Stomach smooth muscle (tissue), 2 donors: ENCODE measurements at regions not wholly inside any gene's neighbourhood (a gene's known extent, or its start where the extent isn't known, plus 50 kb on each side); places are given as distances from the start of the nearest gene placed in this dataset.
A peak's percentile ranks its signal among the peaks of the same experiment; 100 is the strongest.
"Not testable (repeated sequence)": the region's sequence is repeated elsewhere in the genome, so short reads cannot be mapped to it uniquely, and the experiment has no call there.

ENCODE experiments used
- H3K27ac ChIP-seq: one replicate; pipeline ENCODE4 v1.7.0; 2013; ENCODE audit warnings: mild to moderate bottlenecking, low read length, inconsistent platforms
- H3K27me3 ChIP-seq, 2 donors: one replicate each; pipeline ENCODE4 v1.7.0; 2013; ENCODE audit warnings: low read length in 2 of 2; ENCODE audit not compliant: insufficient read depth in 2 of 2, control insufficient read depth in 1 of 2
- H3K36me3 ChIP-seq, 2 donors: one replicate each; pipeline ENCODE4 v1.7.0; 2013; ENCODE audit warnings: low read length in 2 of 2; ENCODE audit not compliant: control insufficient read depth in 2 of 2, insufficient read depth in 2 of 2
- H3K4me1 ChIP-seq: one replicate; pipeline ENCODE4 v1.7.0; 2013; ENCODE audit warnings: low read length; ENCODE audit not compliant: control insufficient read depth, insufficient read depth
- H3K4me3 ChIP-seq, 2 donors: one replicate each; pipeline ENCODE4 v1.7.0; 2013; ENCODE audit warnings: low read length in 2 of 2
- H3K9ac ChIP-seq, 2 donors: one replicate each; pipeline ENCODE4 v1.7.0; 2013; ENCODE audit warnings: low read length in 2 of 2, mild to moderate bottlenecking in 1 of 2
- H3K9me3 ChIP-seq, 2 donors: one replicate each; pipeline ENCODE4 v1.7.0; 2013; ENCODE audit warnings: low read length in 2 of 2; ENCODE audit not compliant: control insufficient read depth in 2 of 2
- donor health status: healthy.
- donor health status: Pancreatic carcinoma.

DNA sequence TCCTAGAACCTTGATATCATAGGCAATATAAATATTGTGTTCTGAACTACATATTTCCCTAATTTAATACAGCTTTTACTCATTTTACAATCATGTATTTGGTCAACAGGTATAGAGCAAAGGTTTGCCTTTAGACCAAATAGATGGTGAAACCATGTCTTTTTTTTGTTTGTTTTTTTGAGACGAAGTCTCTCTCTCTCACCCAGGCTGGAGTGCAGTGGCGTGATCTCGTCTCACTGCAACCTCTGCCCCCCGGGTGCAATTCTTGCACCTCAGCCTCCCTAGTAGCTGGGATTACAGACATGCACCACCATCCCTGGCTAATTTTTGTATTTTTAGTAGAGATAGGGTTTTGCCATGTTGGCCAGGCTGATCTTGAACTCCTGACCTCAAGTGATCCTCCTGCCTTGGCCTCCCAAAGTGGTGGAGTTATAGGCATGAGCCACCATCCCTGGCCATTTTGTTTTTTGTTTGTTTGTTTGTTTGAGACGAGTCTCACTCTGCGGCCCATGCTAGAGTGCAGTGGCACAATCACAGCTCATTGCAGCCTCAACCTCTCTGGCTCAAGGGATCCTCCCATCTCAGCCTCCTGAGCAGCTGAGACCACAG lies 243.7 kb upstream of the FOXN3 start:
- not testable (repeated sequence) for H3K27me3 ChIP-seq, H3K27ac ChIP-seq, H3K36me3 ChIP-seq, H3K4me1 ChIP-seq, H3K9ac ChIP-seq, H3K9me3 ChIP-seq
- peak overlapping the region in 1 of 2 donors; percentile 23 for H3K4me3 ChIP-seq

DNA sequence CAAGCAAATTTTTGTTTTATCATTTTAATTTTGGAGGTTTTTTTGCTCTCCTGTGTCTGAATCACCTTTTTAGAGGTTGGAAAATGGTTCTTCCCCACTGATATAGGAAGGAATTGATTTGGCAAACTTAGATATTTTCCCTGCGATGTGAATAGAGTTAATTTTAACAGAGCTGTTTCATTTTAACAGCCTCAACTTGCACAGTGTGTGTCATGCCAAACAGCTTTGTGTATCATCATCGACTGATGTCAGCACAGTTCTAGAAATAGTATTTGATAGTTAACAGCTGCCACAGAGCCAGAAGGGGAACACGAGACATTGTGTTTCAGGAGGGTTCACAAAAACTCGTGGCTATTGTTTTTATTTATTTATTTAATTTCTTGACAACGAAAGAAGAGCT lies 243.1 kb upstream of the FOXN3 start:
- Histone ChIP-seq H3K9me3 (no peaks in the 10 kb centered on the region), H3K9ac (no peak overlapping the region), H3K36me3 (no peaks in the 10 kb centered on the region), H3K4me1 (peaks cover 7% of the 10 kb centered on the region), H3K27ac (no peak overlapping the region), H3K4me3 (peak overlapping the region in 1 of 2 donors; percentile 23), H3K27me3 (no peaks in the 10 kb centered on the region)

DNA sequence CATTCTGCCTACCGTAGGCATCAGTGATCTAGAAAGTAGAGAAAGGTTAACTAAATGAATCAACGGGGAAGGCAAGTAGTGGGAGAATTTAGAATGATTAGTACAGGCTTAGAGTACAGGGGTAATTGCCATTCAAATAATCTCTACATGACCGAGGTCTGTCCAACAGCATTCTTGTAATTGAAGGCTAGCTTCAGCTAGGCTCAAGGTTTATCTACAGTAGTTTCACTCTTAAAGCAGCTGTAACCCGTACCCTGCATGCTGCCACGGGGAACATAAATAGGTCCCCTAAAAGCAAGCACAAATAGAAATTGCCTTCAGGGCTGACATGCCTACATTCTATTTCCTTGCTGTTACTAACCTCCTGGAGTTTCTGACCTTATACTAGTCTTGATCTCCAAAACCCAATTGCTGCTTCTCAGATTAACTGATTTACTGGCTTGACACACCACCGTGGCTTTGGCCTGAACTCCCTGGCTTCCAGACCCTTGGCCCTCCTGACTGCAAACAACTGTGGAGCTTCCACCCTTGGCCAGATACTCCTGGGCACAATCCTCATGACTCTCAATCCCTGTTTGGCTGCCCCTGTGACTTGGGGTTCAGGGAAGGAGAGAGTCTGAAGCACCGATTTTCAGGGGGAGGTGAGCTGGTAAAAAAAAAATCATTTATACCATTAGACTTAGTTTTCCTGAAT lies 242.1 kb upstream of the FOXN3 start:
- Histone ChIP-seq H3K36me3 (no peaks in the 10 kb centered on the region), H3K27me3 (no peaks in the 10 kb centered on the region), H3K4me3 (peak overlapping the region in 1 of 2 donors; percentile 47), H3K9ac (no peak overlapping the region), H3K27ac (no peak overlapping the region), H3K9me3 (no peaks in the 10 kb centered on the region), H3K4me1 (peaks cover 7% of the 10 kb centered on the region)

DNA sequence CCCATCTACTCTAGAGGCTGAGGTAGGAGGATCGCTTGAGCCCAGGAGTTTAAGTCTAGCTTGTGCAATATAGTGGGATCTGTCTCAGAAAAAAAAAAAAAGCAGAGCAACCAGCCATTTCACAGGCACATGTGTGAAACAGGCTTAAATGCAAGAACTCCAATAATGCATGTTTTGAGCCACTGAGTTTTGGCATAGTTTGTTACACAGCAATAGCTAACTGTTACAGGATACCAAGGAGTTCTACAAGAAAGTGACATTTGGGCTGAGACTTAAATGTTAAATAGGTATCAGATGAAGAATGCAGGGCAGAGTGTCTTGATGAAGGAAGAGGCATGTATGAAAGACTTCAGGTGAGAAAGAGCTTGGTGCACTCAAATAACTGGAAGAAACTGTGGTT lies 240.0 kb upstream of the FOXN3 start:
- no peaks in the 10 kb centered on the region for H3K9me3 ChIP-seq
- H3K4me3 ChIP-seq: no peak overlapping the region
- H3K9ac ChIP-seq: no peak overlapping the region
- no peaks in the 10 kb centered on the region for H3K27me3 ChIP-seq
- H3K27ac ChIP-seq: no peak overlapping the region
- no peaks in the 10 kb centered on the region for H3K36me3 ChIP-seq
- H3K4me1 ChIP-seq: peaks cover 7% of the 10 kb centered on the region

DNA sequence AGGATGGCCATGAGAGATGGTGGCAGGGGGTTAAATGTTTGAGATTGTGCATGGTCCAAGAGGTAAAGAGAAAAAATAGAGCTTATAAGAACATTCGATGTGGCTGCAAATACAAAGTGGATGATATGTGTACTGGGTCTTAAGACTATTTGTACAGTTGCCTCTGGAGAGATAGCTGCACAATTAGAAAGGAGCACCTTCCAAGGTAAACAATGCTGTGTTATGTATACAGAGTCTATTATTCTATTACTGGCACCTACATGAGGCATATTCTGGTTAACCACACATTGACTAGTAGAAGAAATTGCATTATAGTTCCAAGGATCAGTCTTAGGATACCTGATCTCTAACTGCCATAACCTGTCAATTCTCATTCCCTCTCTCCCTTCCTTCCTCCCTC lies 238.0 kb upstream of the FOXN3 start:
- Histone ChIP-seq H3K27me3 (no peaks in the 10 kb centered on the region), H3K27ac (no peak overlapping the region), H3K36me3 (no peaks in the 10 kb centered on the region), H3K9me3 (no peaks in the 10 kb centered on the region), H3K9ac (no peak overlapping the region), H3K4me3 (no peak overlapping the region), H3K4me1 (peaks cover 7% of the 10 kb centered on the region)

DNA sequence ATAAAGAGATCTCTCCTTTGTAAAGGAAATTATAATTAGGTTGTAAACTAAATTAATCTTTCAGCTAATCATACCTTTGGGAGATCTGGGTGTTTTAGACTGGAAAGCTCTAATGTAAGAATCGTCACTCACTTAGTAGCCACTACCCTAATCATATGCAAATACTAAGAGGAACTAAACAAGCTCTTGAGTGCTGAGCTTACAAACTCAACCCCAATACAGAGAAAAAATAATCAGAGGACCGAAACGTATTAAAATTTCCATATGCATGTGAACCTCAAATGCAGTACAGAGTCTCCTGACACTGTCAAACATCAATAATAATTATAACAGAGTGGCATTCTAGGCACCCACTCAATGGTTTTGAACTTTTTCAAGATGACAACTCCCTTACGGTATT lies 235.3 kb upstream of the FOXN3 start:
- Histone ChIP-seq H3K4me1 (no peaks in the 10 kb centered on the region), H3K27me3 (no peaks in the 10 kb centered on the region), H3K4me3 (no peak overlapping the region), H3K9me3 (no peaks in the 10 kb centered on the region), H3K36me3 (no peaks in the 10 kb centered on the region), H3K9ac (no peak overlapping the region), H3K27ac (no peak overlapping the region)

DNA sequence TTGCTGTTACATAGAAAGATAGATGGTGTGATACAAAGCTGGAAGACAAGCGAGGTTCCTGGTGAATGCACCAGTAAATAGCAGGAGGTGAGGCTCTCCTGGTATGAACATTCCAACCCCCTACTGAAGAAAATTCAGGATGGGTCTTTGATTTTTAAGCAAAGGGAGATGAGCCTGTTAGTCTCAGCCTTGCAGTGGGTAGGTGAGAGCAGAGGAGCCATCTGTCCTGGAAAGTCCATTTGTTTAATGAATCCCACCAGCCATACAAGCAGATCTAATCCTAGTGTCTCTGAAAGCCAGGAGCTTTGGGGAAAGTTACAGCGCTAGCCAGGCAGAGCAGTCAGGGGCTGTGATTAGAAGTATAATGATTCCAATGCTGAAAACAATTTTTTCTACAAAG lies 234.8 kb upstream of the FOXN3 start:
- Histone ChIP-seq H3K27me3 (no peaks in the 10 kb centered on the region), H3K4me1 (no peaks in the 10 kb centered on the region), H3K9me3 (no peaks in the 10 kb centered on the region), H3K9ac (no peak overlapping the region), H3K27ac (no peak overlapping the region), H3K4me3 (no peak overlapping the region), H3K36me3 (no peaks in the 10 kb centered on the region)

DNA sequence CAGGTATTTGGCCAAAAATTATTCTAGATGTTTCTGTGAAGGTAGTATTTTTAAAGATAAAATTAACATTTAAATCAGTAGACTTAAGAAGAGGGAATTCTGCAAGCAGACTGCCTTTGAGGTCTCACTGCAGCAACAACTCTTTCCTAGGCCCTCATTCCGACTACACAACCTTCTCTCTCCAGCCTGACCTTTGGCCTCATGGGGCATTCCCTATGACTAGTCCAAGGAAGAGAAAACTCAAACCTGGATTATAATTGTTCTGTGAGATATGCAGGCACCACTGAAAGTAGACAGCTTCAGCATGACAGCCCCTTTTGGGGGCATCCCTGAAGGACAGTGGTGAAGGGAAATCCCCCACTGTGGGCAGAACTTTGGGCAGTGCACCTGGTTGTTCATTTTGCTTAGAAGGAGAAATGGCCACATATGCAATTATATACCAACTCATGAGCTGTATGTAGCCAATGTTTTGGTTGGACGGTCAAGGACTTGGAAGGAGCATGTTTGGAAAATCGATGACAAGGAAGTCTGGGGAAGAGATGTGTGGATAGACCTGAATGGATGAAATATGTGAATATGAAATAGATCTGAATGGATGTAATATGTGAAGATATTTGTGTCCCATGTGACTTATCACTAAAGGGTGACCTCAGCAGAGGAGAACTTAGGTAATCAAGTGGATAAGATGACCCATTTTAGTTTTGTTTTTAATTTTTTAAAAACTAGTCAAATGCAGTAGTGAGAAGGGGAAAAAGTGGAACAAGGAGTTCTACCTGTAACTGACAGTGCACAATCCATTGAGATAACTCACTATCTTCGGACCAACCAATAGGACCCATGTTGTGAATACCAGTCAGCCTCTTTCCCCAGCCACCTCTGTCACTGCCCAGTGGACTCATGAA lies 233.3 kb upstream of the FOXN3 start:
- H3K27ac ChIP-seq: no peak overlapping the region
- no peaks in the 10 kb centered on the region for H3K4me1 ChIP-seq
- no peaks in the 10 kb centered on the region for H3K27me3 ChIP-seq
- H3K9ac ChIP-seq: no peak overlapping the region
- no peak overlapping the region for H3K4me3 ChIP-seq
- H3K36me3 ChIP-seq: no peaks in the 10 kb centered on the region
- H3K9me3 ChIP-seq: no peaks in the 10 kb centered on the region

DNA sequence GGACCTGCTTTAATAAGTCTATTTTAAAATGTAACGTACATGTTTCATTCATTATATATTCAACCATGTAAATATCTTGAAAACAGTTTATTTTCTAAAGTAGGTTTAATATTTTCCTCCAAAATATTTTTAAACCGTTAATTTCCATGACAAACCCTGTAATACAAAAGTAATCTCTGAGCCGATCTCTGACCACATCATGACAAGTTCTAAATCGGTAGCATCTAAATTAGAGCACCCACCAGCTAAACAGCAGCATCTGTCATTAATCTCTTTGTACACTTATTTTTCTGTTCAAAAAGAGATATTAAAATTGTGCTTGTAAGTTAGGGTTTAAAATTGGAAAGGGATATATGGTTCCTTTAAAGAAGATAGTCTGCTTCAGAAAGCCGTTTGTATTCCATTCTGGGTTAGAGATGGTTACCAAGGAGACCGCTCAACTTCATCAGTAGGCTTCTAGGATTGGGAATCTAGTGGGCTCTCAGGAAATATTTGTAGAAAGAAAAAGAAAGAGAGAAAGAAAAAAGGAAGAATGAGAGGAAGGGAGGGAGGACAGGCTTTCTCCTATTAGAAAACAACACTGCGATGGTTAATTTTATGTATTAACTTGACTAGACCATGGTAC lies 232.5 kb upstream of the FOXN3 start:
- H3K27ac ChIP-seq: no peak overlapping the region
- H3K4me3 ChIP-seq: no peak overlapping the region
- no peaks in the 10 kb centered on the region for H3K36me3 ChIP-seq
- no peaks in the 10 kb centered on the region for H3K9me3 ChIP-seq
- H3K4me1 ChIP-seq: no peaks in the 10 kb centered on the region
- H3K27me3 ChIP-seq: no peaks in the 10 kb centered on the region
- no peak overlapping the region for H3K9ac ChIP-seq

DNA sequence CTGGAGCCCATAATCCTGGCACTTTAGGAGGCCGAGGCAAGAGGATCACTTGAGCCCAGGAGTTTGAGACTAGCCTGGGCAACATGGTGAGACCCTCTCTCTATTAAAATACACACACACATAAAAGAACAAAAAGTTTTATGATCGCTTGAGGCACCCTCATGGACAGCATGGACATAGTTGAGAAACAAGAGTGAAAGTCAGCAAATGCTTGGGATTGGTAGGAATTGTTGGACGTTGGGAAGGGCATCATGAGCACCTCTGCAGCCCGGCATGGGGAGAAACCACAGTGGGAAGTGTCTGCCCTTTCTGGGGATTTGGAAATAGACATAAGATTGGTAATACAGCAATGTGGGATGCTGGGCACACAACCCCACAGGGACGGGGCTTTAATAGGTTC lies 231.9 kb upstream of the FOXN3 start:
- Histone ChIP-seq H3K27me3 (no peaks in the 10 kb centered on the region), H3K36me3 (no peaks in the 10 kb centered on the region), H3K27ac (no peak overlapping the region), H3K9me3 (no peaks in the 10 kb centered on the region), H3K9ac (no peak overlapping the region), H3K4me3 (no peak overlapping the region), H3K4me1 (no peaks in the 10 kb centered on the region)
